Osteocyte (in vitro differentiated cells): ENCODE measurements at regions not wholly inside any gene's neighbourhood (a gene's known extent, or its start where the extent isn't known, plus 50 kb on each side); places are given as distances from the start of the nearest gene placed in this dataset.

Experiments
- DNase-seq: peaks from one replicate; pipeline ENCODE4 v3.0.0; 2021; ENCODE audit warnings: mixed read lengths; ENCODE audit not compliant: unreplicated experiment; ENCODE audit errors: extremely low spot score
- H3K27ac Mint-ChIP-seq: one replicate; pipeline ENCODE4 v1.8.0; 2021; ENCODE audit warnings: mild to moderate bottlenecking, mixed read lengths; ENCODE audit not compliant: unreplicated experiment
- H3K27me3 Mint-ChIP-seq: one replicate; pipeline ENCODE4 v1.8.0; 2021; ENCODE audit warnings: mixed read lengths; ENCODE audit not compliant: unreplicated experiment
- H3K36me3 Mint-ChIP-seq: one replicate; pipeline ENCODE4 v1.8.0; 2021; ENCODE audit warnings: mixed read lengths; ENCODE audit not compliant: unreplicated experiment
- H3K4me1 Mint-ChIP-seq: one replicate; pipeline ENCODE4 v1.8.0; 2021; ENCODE audit warnings: mixed read lengths; ENCODE audit not compliant: unreplicated experiment
- H3K4me3 Mint-ChIP-seq: one replicate; pipeline ENCODE4 v1.8.0; 2021; ENCODE audit warnings: mild to moderate bottlenecking, moderate library complexity, mixed read lengths; ENCODE audit not compliant: unreplicated experiment
- H3K9me3 Mint-ChIP-seq: one replicate; pipeline ENCODE4 v1.8.0; 2021; ENCODE audit warnings: mixed read lengths; ENCODE audit not compliant: unreplicated experiment
- TF ChIP-seq, protein P1 (sequence below): fragments of 200-600 bp; sonication (generic); IDR thresholded peaks from 2 replicates; pipeline ENCODE4 v1.5.0; 2021; ENCODE audit warnings: antibody characterized with exemption, mild to moderate bottlenecking, moderate library complexity

DNA sequence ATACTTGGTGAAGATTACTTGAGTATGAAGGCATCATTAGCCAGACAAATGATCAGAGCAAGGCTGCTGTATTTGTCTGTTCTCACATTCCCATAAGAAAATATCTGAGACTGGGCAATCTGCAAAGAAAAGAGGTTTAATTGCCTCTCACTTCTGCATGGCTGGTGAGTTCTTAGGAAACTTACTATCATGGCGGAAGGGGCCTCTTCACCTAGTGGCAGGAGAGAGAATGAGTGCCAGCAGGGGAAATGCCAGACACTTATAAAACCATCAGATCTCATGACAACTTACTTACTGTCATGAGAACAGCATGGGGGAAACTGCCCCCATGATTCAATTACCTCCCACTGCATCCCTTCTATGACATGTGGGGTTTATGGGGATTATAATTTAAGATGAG is 452.3 kb downstream of the GALR1 start:
- Mint-ChIP-seq H3K4me1 (no peaks in the 10 kb centered on the region), H3K27me3 (no peaks in the 10 kb centered on the region), H3K36me3 (no peaks in the 10 kb centered on the region), H3K9me3 (peaks cover 1% of the 10 kb centered on the region), H3K27ac (no peak overlapping the region), H3K4me3 (no peak overlapping the region)
- TF ChIP-seq, protein P1, sequence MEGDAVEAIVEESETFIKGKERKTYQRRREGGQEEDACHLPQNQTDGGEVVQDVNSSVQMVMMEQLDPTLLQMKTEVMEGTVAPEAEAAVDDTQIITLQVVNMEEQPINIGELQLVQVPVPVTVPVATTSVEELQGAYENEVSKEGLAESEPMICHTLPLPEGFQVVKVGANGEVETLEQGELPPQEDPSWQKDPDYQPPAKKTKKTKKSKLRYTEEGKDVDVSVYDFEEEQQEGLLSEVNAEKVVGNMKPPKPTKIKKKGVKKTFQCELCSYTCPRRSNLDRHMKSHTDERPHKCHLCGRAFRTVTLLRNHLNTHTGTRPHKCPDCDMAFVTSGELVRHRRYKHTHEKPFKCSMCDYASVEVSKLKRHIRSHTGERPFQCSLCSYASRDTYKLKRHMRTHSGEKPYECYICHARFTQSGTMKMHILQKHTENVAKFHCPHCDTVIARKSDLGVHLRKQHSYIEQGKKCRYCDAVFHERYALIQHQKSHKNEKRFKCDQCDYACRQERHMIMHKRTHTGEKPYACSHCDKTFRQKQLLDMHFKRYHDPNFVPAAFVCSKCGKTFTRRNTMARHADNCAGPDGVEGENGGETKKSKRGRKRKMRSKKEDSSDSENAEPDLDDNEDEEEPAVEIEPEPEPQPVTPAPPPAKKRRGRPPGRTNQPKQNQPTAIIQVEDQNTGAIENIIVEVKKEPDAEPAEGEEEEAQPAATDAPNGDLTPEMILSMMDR, result no peak
- no peak for DNase-seq

GRCh38 chr18:77702686-77703085 is 453.0 kb downstream of the GALR1 start:
- no peaks in the 10 kb centered on the region for H3K27me3 Mint-ChIP-seq
- H3K4me1 Mint-ChIP-seq, result no peaks in the 10 kb centered on the region
- DNase-seq, result no peak
- no peaks in the 10 kb centered on the region for H3K36me3 Mint-ChIP-seq
- H3K9me3 Mint-ChIP-seq, result peaks cover 8% of the 10 kb centered on the region
- no peak overlapping the region for H3K4me3 Mint-ChIP-seq
- no peak overlapping the region for H3K27ac Mint-ChIP-seq
- TF ChIP-seq, protein P1, result peak; percentile 30

DNA sequence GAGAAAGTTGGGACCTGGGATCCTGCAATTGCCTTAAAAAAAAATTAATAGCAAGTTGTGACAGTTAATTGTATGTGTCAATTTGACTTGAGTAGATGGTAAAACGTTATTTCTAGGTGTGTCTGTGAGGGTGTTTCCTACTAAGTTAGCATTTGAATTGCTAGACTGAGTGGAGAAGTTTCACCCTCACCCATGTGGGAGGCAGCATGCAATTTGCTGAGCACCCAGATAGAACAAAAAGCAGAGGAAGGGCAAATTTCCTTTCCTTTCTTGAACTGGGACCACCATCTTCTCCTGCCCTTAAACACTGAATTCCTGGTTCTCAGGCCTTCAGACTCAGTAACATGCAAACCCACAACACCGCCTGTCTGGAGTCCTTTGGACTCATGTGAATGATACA is 455.7 kb downstream of the GALR1 start:
- H3K4me3 Mint-ChIP-seq, result no peak overlapping the region
- H3K36me3 Mint-ChIP-seq, result no peaks in the 10 kb centered on the region
- no peak overlapping the region for H3K27ac Mint-ChIP-seq
- no peaks in the 10 kb centered on the region for H3K4me1 Mint-ChIP-seq
- TF ChIP-seq, protein P1, result no peak
- peaks cover 10% of the 10 kb centered on the region for H3K9me3 Mint-ChIP-seq
- DNase-seq, result no peak
- H3K27me3 Mint-ChIP-seq, result no peaks in the 10 kb centered on the region

DNA sequence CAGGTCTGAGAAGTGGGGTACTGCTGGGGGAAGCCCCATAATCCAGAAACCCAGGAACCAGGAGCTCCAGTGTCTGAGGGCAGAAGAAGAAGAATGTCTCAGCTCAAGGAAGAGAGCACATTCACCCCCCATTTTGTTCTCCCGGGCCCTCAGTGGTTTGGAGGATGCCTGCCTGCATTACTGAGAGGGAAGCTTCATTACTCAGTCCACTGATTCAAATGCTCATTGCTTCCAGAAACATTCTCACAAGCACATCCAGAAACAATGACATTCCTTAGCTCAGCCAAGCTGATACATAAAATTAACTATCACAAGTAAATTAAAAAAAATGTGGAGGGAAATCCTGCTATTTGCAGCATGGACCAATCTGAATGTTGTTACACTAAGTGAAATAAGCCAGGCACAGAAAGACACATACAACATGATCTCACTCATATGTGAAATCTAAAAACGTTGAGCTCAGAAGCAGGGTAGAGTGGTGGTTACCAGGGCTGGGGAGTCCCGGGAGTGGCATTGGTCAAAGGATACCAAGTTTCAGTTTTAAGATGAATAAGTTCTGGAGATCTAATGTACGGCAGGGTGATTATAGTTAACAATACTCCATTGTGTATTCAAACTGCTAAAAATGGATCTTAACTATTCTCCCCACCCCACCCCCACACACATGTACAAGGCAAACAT is 459.3 kb downstream of the GALR1 start:
- Mint-ChIP-seq H3K4me3 (no peak overlapping the region), H3K36me3 (no peaks in the 10 kb centered on the region), H3K4me1 (no peaks in the 10 kb centered on the region), H3K9me3 (peaks cover 10% of the 10 kb centered on the region), H3K27ac (no peak overlapping the region), H3K27me3 (no peaks in the 10 kb centered on the region)
- no peak for DNase-seq
- TF ChIP-seq, protein P1, result no peak

- H3K4me1 Mint-ChIP-seq, result no peaks in the 10 kb centered on the region
- no peak for DNase-seq
- peaks cover 10% of the 10 kb centered on the region for H3K9me3 Mint-ChIP-seq
- H3K4me3 Mint-ChIP-seq, result no peak overlapping the region
- H3K36me3 Mint-ChIP-seq, result no peaks in the 10 kb centered on the region
- no peaks in the 10 kb centered on the region for H3K27me3 Mint-ChIP-seq
- H3K27ac Mint-ChIP-seq, result no peak overlapping the region
- TF ChIP-seq, protein P1, result peak; percentile 31
Observed at GRCh38 chr18:77711096-77711495, 461.4 kb downstream of the GALR1 start.
